IMR-90 (cell line): ENCODE measurements at regions not wholly inside any gene's neighbourhood (a gene's known extent, or its start where the extent isn't known, plus 50 kb on each side); places are given as distances from the start of the nearest gene placed in this dataset.
"Not testable (repeated sequence)": the region's sequence is repeated elsewhere in the genome, so short reads cannot be mapped to it uniquely, and the experiment has no call there.

Experiments
- CHD1 ChIP-seq: IDR thresholded peaks from 2 replicates; pipeline ENCODE4 v1.6.1; 2012; ENCODE audit warnings: low read depth, low read length, improper control_type of control experiment
- MXI1 ChIP-seq: IDR thresholded peaks from 2 replicates; pipeline ENCODE4 v1.6.1; 2012; ENCODE audit warnings: low read depth, mild to moderate bottlenecking, low read length, moderate library complexity, borderline replicate concordance
- NFE2L2 ChIP-seq: fragments of 150-350 bp; IDR thresholded peaks from 2 replicates; pipeline ENCODE4 v1.6.1; 2016; ENCODE audit warnings: low read depth, mild to moderate bottlenecking, low read length
- POLR2A ChIP-seq: IDR thresholded peaks from 2 replicates; pipeline ENCODE4 v1.6.1; 2012; ENCODE audit warnings: mild to moderate bottlenecking, low read depth, low read length
- RAD21 ChIP-seq: IDR thresholded peaks from 2 replicates; pipeline ENCODE4 v1.6.1; 2012; ENCODE audit warnings: low read length, improper control_type of control experiment
- RCOR1 ChIP-seq: IDR thresholded peaks from 2 replicates; pipeline ENCODE4 v1.6.1; 2012; ENCODE audit warnings: mild to moderate bottlenecking, low read length, improper control_type of control experiment; ENCODE audit not compliant: insufficient replicate concordance
- RFX5 ChIP-seq: IDR thresholded peaks from 2 replicates; pipeline ENCODE4 v1.8.0; 2012; ENCODE audit warnings: low read depth, mild to moderate bottlenecking, low read length, moderate library complexity
- SMC3 ChIP-seq: fragments of 150-350 bp; IDR thresholded peaks from 2 replicates; pipeline ENCODE4 v1.6.1; 2016; ENCODE audit warnings: low read depth, mild to moderate bottlenecking, antibody characterized with exemption, low read length, moderate library complexity
- TF ChIP-seq, protein P1 (sequence below): conservative IDR thresholded peaks from 2 replicates; pipeline ENCODE4 v1.5.1; 2012; ENCODE audit warnings: mild to moderate bottlenecking, low read depth, low read length, improper control_type of control experiment
- TF ChIP-seq, protein P2 (sequence below): fragments of 150-350 bp; IDR thresholded peaks from 2 replicates; pipeline ENCODE4 v1.6.1; 2017; ENCODE audit warnings: mild to moderate bottlenecking, antibody characterized with exemption, low read length, low read depth
- TF ChIP-seq, protein P3 (sequence below): fragments of 150-350 bp; IDR thresholded peaks from 2 replicates; pipeline ENCODE4 v1.6.1; 2016; ENCODE audit warnings: low read depth, mild to moderate bottlenecking, low read length, moderate library complexity, borderline replicate concordance

DNA sequence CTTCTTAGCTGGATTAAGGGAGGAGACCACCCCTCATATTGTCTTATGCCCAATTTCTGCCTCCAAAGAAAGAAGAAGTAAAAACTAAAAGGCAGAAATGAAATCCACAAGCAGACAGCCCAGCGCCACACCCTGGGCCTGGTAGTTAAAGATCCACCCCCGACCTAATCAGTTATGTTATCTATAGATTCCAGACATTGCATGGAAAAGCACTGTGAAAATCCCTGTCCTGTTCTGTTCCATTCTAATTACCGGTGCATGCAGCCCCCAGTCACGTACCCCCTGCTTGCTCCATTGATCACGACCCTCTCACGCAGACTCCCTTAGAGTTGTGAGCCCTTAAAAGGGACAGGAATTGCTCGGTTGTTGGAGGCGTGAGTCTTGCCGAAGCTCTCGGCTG, 85.7 kb upstream of the METAP2 start:
- TF ChIP-seq, protein P1, sequence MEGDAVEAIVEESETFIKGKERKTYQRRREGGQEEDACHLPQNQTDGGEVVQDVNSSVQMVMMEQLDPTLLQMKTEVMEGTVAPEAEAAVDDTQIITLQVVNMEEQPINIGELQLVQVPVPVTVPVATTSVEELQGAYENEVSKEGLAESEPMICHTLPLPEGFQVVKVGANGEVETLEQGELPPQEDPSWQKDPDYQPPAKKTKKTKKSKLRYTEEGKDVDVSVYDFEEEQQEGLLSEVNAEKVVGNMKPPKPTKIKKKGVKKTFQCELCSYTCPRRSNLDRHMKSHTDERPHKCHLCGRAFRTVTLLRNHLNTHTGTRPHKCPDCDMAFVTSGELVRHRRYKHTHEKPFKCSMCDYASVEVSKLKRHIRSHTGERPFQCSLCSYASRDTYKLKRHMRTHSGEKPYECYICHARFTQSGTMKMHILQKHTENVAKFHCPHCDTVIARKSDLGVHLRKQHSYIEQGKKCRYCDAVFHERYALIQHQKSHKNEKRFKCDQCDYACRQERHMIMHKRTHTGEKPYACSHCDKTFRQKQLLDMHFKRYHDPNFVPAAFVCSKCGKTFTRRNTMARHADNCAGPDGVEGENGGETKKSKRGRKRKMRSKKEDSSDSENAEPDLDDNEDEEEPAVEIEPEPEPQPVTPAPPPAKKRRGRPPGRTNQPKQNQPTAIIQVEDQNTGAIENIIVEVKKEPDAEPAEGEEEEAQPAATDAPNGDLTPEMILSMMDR: not testable (repeated sequence)
- not testable (repeated sequence) for TF ChIP-seq POLR2A, RFX5, RAD21, MXI1, SMC3, NFE2L2, RCOR1, CHD1
- TF ChIP-seq, protein P2, sequence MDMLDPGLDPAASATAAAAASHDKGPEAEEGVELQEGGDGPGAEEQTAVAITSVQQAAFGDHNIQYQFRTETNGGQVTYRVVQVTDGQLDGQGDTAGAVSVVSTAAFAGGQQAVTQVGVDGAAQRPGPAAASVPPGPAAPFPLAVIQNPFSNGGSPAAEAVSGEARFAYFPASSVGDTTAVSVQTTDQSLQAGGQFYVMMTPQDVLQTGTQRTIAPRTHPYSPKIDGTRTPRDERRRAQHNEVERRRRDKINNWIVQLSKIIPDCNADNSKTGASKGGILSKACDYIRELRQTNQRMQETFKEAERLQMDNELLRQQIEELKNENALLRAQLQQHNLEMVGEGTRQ: not testable (repeated sequence)
- TF ChIP-seq, protein P3, sequence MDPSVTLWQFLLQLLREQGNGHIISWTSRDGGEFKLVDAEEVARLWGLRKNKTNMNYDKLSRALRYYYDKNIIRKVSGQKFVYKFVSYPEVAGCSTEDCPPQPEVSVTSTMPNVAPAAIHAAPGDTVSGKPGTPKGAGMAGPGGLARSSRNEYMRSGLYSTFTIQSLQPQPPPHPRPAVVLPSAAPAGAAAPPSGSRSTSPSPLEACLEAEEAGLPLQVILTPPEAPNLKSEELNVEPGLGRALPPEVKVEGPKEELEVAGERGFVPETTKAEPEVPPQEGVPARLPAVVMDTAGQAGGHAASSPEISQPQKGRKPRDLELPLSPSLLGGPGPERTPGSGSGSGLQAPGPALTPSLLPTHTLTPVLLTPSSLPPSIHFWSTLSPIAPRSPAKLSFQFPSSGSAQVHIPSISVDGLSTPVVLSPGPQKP: not testable (repeated sequence)
